ENCODE measurements at regions not wholly inside any gene's neighbourhood (a gene's known extent, or its start where the extent isn't known, plus 50 kb on each side); places are given as distances from the start of the nearest gene placed in this dataset.

DNA sequence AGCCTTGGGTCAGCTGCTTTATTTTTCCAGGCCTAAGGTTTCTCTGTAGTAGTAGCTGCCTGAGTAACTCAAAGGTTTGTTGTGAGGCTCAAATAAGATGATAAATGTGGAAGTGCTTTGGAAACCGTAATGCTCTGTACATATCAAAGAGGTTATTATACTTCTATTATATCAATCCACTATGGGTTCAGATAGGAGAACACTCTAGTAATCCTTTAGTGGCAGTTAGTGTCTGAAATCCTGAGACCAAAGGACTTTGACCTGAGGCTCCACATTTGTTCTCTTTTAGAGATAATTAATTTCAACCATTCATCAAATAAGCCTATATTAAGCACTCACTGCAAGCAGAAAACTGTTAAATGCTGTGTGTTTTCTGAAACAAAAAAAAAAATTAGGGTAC, 128.6 kb upstream of the BCL6 start:
- no peaks in the 10 kb centered on the region for H3K4me1 Mint-ChIP-seq (ENCODE audit: low read depth, unreplicated experiment)
- no peaks in the 10 kb centered on the region for H3K27me3 Mint-ChIP-seq (ENCODE audit: unreplicated experiment)
- no peak overlapping the region for H3K4me3 Mint-ChIP-seq (ENCODE audit: unreplicated experiment)
- H3K36me3 Mint-ChIP-seq (ENCODE audit: unreplicated experiment) = no peaks in the 10 kb centered on the region
- DNase-seq = no peak
- H3K9me3 Mint-ChIP-seq (ENCODE audit: unreplicated experiment) = no peaks in the 10 kb centered on the region
- TF ChIP-seq, protein P1, sequence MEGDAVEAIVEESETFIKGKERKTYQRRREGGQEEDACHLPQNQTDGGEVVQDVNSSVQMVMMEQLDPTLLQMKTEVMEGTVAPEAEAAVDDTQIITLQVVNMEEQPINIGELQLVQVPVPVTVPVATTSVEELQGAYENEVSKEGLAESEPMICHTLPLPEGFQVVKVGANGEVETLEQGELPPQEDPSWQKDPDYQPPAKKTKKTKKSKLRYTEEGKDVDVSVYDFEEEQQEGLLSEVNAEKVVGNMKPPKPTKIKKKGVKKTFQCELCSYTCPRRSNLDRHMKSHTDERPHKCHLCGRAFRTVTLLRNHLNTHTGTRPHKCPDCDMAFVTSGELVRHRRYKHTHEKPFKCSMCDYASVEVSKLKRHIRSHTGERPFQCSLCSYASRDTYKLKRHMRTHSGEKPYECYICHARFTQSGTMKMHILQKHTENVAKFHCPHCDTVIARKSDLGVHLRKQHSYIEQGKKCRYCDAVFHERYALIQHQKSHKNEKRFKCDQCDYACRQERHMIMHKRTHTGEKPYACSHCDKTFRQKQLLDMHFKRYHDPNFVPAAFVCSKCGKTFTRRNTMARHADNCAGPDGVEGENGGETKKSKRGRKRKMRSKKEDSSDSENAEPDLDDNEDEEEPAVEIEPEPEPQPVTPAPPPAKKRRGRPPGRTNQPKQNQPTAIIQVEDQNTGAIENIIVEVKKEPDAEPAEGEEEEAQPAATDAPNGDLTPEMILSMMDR (IDR thresholded peaks at IDR 0.05; ENCODE audit: partially characterized antibody, unreplicated experiment) = no peak
- no peak overlapping the region for H3K27ac Mint-ChIP-seq (ENCODE audit: unreplicated experiment)

DNA sequence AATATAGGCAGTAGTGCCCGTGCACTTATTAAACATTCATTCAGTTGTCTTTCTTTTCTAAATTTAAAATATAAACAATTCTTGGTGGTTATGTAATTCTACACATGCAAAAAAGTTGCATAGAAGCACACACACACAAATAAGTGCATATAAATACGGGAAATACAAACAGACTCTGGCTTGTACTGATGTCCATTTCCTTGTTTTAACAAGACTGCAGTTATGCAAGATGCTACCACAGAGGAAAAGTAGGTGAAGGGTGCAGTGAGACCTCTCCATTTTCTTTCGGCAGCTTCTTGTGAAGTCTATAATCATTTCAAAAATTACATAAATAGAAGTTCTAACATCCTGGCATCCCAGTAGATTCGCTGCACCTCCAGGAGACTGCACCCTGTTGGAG, 130.6 kb upstream of the BCL6 start:
- Mint-ChIP-seq H3K27me3 (ENCODE audit: unreplicated experiment) (no peaks in the 10 kb centered on the region), H3K9me3 (ENCODE audit: unreplicated experiment) (no peaks in the 10 kb centered on the region), H3K36me3 (ENCODE audit: unreplicated experiment) (no peaks in the 10 kb centered on the region), H3K4me1 (ENCODE audit: low read depth, unreplicated experiment) (no peaks in the 10 kb centered on the region), H3K27ac (ENCODE audit: unreplicated experiment) (no peak overlapping the region), H3K4me3 (ENCODE audit: unreplicated experiment) (no peak overlapping the region)
- TF ChIP-seq, protein P1 (IDR thresholded peaks at IDR 0.05; ENCODE audit: partially characterized antibody, unreplicated experiment) = no peak
- DNase-seq = no peak

DNA sequence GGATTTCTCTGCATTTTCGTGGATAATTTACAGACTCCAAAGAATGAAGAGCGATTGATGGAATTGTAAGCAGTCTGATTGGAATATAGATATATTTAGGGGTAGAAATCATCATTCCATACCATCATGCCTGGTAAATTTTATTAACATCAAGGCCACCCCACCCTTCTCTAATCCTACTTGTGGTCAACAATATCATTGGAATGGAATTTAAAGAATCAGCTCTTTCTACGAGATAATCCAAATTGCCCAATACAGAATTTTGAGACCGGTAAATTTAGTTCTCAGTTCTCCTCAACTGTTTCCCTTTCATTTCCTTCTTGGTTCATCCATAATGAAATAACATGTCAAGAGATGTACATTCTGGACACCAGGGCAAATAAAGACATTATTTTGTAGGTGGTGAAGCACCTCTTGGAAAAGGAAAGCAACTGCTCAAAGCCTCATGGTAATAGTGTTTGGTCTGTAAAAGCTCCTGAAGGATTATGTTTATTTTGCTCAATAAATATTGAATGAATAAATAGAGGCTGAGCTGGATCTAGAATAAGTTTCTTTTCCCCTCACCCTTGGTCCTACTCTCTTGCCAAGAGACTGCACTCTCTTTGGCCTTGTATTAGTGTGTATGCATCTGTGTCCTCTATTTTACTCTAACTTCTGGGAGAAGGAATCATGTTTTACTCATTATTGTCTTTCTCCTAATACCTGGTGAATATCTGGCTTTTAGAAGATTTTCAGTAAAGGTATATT, 133.7 kb upstream of the BCL6 start:
- Mint-ChIP-seq H3K27ac (ENCODE audit: unreplicated experiment) (no peak overlapping the region), H3K4me3 (ENCODE audit: unreplicated experiment) (no peak overlapping the region)

DNA sequence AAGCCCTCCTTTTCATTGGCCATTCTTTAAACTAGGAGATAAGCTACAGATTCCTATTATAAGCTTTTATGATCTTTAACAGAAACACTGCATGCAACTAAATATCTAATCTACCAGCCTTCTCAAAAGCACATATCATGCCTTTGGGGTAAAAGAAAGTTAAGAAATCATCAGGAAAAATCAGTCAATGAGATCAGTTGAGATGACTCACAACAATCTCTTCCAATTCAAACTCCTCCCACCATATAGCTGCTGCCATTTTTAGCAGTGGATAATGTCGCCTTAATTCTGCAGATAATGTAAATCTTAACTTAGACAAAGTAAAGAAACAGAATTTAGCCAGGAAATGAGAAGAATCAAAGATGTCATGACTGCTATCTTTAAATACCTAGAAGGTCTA, 135.2 kb upstream of the BCL6 start:
- DNase-seq = no peak
- H3K4me1 Mint-ChIP-seq (ENCODE audit: low read depth, unreplicated experiment) = no peaks in the 10 kb centered on the region
- TF ChIP-seq, protein P1 (IDR thresholded peaks at IDR 0.05; ENCODE audit: partially characterized antibody, unreplicated experiment) = no peak
- H3K4me3 Mint-ChIP-seq (ENCODE audit: unreplicated experiment) = no peak overlapping the region
- H3K27me3 Mint-ChIP-seq (ENCODE audit: unreplicated experiment) = no peaks in the 10 kb centered on the region
- no peaks in the 10 kb centered on the region for H3K36me3 Mint-ChIP-seq (ENCODE audit: unreplicated experiment)
- no peak overlapping the region for H3K27ac Mint-ChIP-seq (ENCODE audit: unreplicated experiment)
- H3K9me3 Mint-ChIP-seq (ENCODE audit: unreplicated experiment) = no peaks in the 10 kb centered on the region

More for the DNA sequence above, 133.7 kb upstream of the BCL6 start:
- H3K36me3 Mint-ChIP-seq (ENCODE audit: unreplicated experiment) = no peaks in the 10 kb centered on the region
- no peaks in the 10 kb centered on the region for H3K4me1 Mint-ChIP-seq (ENCODE audit: low read depth, unreplicated experiment)
- TF ChIP-seq, protein P1 (IDR thresholded peaks at IDR 0.05; ENCODE audit: partially characterized antibody, unreplicated experiment) = no peak
- DNase-seq = no peak
- H3K27me3 Mint-ChIP-seq (ENCODE audit: unreplicated experiment) = no peaks in the 10 kb centered on the region
- no peaks in the 10 kb centered on the region for H3K9me3 Mint-ChIP-seq (ENCODE audit: unreplicated experiment)

DNA sequence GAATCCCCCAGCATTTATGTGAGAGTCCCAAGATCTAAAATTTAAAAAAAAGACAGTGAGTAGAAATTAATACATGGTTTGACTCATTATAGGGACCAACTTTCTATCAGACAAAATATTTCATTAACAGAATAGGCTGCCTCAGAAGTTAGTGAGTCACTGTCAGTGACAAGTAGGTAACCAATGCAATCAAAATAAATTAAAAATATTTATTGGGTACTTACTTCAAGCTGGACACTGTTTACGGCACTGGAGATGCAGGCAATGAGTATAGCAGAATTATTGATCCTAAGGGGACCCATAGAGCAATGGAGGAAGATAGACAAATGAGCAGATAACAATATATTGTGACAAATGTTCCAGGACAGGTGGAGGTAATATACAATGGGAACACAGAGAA, 135.6 kb upstream of the BCL6 start:
- TF ChIP-seq, protein P1 (IDR thresholded peaks at IDR 0.05; ENCODE audit: partially characterized antibody, unreplicated experiment) = no peak
- no peaks in the 10 kb centered on the region for H3K36me3 Mint-ChIP-seq (ENCODE audit: unreplicated experiment)
- H3K27me3 Mint-ChIP-seq (ENCODE audit: unreplicated experiment) = no peaks in the 10 kb centered on the region
- no peaks in the 10 kb centered on the region for H3K4me1 Mint-ChIP-seq (ENCODE audit: low read depth, unreplicated experiment)
- H3K27ac Mint-ChIP-seq (ENCODE audit: unreplicated experiment) = no peak overlapping the region
- DNase-seq = no peak
- no peak overlapping the region for H3K4me3 Mint-ChIP-seq (ENCODE audit: unreplicated experiment)
- H3K9me3 Mint-ChIP-seq (ENCODE audit: unreplicated experiment) = no peaks in the 10 kb centered on the region

Data from glutamatergic neuron (in vitro differentiated cells).